Endothelial cell of umbilical vein (primary cell): ENCODE measurements at regions not wholly inside any gene's neighbourhood (a gene's known extent, or its start where the extent isn't known, plus 50 kb on each side); places are given as distances from the start of the nearest gene placed in this dataset.

Source experiments
- BruUV-seq: library from RNA; stranded (reverse); fragments of 400-500 nt; replicated peaks from 2 replicates; lab custom pipeline; 2021; lab: Mats Ljungman, UMichigan
- CTCF ChIA-PET: fragments of 300-600, 350-600 bp; sonication (Branson Sonifier 250); formaldehyde crosslinking; loops from one replicate; lab custom pipeline; 2021; ENCODE audit warnings: antibody characterized with exemption, inconsistent platforms; lab: Charles Lee
- POLR2A ChIA-PET: fragments of 300-600, 350-600 bp; sonication (Branson Sonifier 250); formaldehyde crosslinking; loops from one replicate; lab custom pipeline; 2021; ENCODE audit warnings: antibody characterized with exemption, inconsistent platforms; lab: Charles Lee
- DNase-seq: peaks from one replicate; pipeline ENCODE4 v3.0.0-alpha.2; 2011; ENCODE audit warnings: low read depth, low spot score
- FAIRE-seq: peaks from 2 replicates; lab custom pipeline; 2011; peaks lifted over from hg19 to GRCh38; lab: Jason Lieb, UNC
- H2AFZ ChIP-seq: 2 replicates; pipeline ENCODE4 v1.6.0; 2012; ENCODE audit warnings: low read depth, low read length, control low read depth, inconsistent platforms
- H3K27ac ChIP-seq: 2 replicates; pipeline ENCODE4 v1.5.1; 2011; ENCODE audit warnings: low read depth, mild to moderate bottlenecking, control low read depth, low read length, moderate library complexity; ENCODE audit not compliant: insufficient read depth
- H3K27me3 ChIP-seq, 2 experiments: 2 replicates each; pipeline versions ENCODE4 v1.6.0 to v1.6.1; 2011; ENCODE audit warnings: low read length in 2 of 2, mixed read lengths in 1 of 2; ENCODE audit not compliant: control insufficient read depth in 2 of 2, insufficient read depth in 2 of 2
- H3K36me3 ChIP-seq, 2 experiments: 2 replicates in 1 of 2; 3 replicates in 1 of 2; pipeline ENCODE4 v1.5.1; 2011; ENCODE audit warnings: low read length in 2 of 2, mild to moderate bottlenecking in 1 of 2, moderate library complexity in 1 of 2; ENCODE audit not compliant: control insufficient read depth in 2 of 2, insufficient read depth in 2 of 2; ENCODE audit errors: extremely low read depth in 1 of 2
- H3K4me1 ChIP-seq: 3 replicates; pipeline ENCODE4 v1.5.1; 2011; ENCODE audit warnings: mild to moderate bottlenecking, low read length; ENCODE audit not compliant: control insufficient read depth, insufficient read depth; ENCODE audit errors: extremely low read depth
- H3K4me2 ChIP-seq: 2 replicates; pipeline ENCODE4 v1.6.1; 2011; ENCODE audit warnings: low read length, control low read depth, mixed read lengths; ENCODE audit not compliant: insufficient read depth
- H3K4me3 ChIP-seq, 3 experiments: fragments of 200-600 bp in 1 of 3; sonication (generic), shearing (Covaris generic) in 1 of 3; replicated peaks in 1 of 3; 2 replicates each; pipeline ENCODE4 v1.5.1; 2011 to 2016; ENCODE audit warnings: control low read depth in 3 of 3, low read length in 3 of 3, mild to moderate bottlenecking in 2 of 3, inconsistent platforms in 1 of 3, low read depth in 1 of 3, moderate library complexity in 1 of 3; ENCODE audit not compliant: insufficient read depth in 1 of 3
- H3K79me2 ChIP-seq: 2 replicates; pipeline ENCODE4 v1.6.0; 2012; ENCODE audit warnings: low read length, inconsistent platforms; ENCODE audit not compliant: control insufficient read depth, insufficient read depth
- H3K9ac ChIP-seq: replicated peaks from 2 replicates; pipeline ENCODE3; 2011; ENCODE audit warnings: low read length, control low read depth; ENCODE audit not compliant: insufficient read depth; ENCODE audit errors: extremely low read depth
- H3K9me1 ChIP-seq: replicated peaks from 3 replicates; pipeline ENCODE4 v1.6.0; 2011; ENCODE audit warnings: mild to moderate bottlenecking, low read length; ENCODE audit not compliant: control insufficient read depth, insufficient read depth; ENCODE audit errors: extremely low read depth
- H3K9me3 ChIP-seq: replicated peaks from 2 replicates; pipeline ENCODE4 v1.5.1; 2012; ENCODE audit warnings: low read length, inconsistent platforms; ENCODE audit not compliant: control insufficient read depth, insufficient read depth
- H4K20me1 ChIP-seq: replicated peaks from 2 replicates; pipeline ENCODE3; 2011; ENCODE audit warnings: mild to moderate bottlenecking, low read length; ENCODE audit not compliant: control insufficient read depth, insufficient read depth; ENCODE audit errors: extremely low read depth
- EZH2 ChIP-seq: IDR thresholded peaks from 2 replicates; pipeline ENCODE4 v1.6.1; 2012; ENCODE audit warnings: borderline replicate concordance, low read depth, mild to moderate bottlenecking, moderate library complexity, low read length, inconsistent platforms; ENCODE audit not compliant: severe bottlenecking
- FOS ChIP-seq: IDR thresholded peaks from 2 replicates; pipeline ENCODE4 v1.6.1; 2011; ENCODE audit warnings: mild to moderate bottlenecking, low read length, moderate library complexity, borderline replicate concordance; ENCODE audit not compliant: insufficient read depth
- GATA2 ChIP-seq: IDR thresholded peaks from 2 replicates; pipeline ENCODE4 v1.7.0; 2011; ENCODE audit warnings: low read depth, mild to moderate bottlenecking, moderate library complexity, mixed read lengths, low read length; ENCODE audit not compliant: insufficient read length, insufficient read depth
- JUN ChIP-seq: IDR thresholded peaks from 2 replicates; pipeline ENCODE4 v1.6.1; 2011; ENCODE audit warnings: borderline replicate concordance, low read depth; ENCODE audit not compliant: insufficient read length, insufficient read depth
- MYC ChIP-seq: IDR thresholded peaks from one replicate; pipeline ENCODE4 v1.6.1; 2011; ENCODE audit warnings: mild to moderate bottlenecking, low read depth, low read length
- POLR2A ChIP-seq: IDR thresholded peaks from 2 replicates; pipeline ENCODE4 v1.6.1; 2012; ENCODE audit warnings: low read depth, mild to moderate bottlenecking, control low read depth, low read length
- POLR2AphosphoS5 ChIP-seq: IDR thresholded peaks from 2 replicates; pipeline ENCODE4 v1.6.1; 2012; ENCODE audit warnings: low read depth, mild to moderate bottlenecking, control low read depth, low read length, moderate library complexity; ENCODE audit not compliant: insufficient read depth
- dilution Hi-C: fragments of 300-500 bp; cut with MboI; formaldehyde crosslinking; loops from one replicate; pipeline ENCODE4 v1.15.0; 2019; ENCODE audit warnings: low sequenced_read_pairs; ENCODE audit not compliant: extremely low pct_ligation_motif_present
- intact Hi-C: fragments of 100-400 bp; cut with micrococcal nuclease; formaldehyde crosslinking; loops from one replicate; pipeline ENCODE4 v1.10.0; 2022
- TF ChIP-seq, protein P1 (sequence below), 2 donors: IDR thresholded peaks; 1 replicate in 1 of 2; 2 replicates in 1 of 2; pipeline ENCODE4 v1.5.1; 2011; ENCODE audit warnings: low read length in 2 of 2, mild to moderate bottlenecking in 2 of 2, moderate library complexity in 2 of 2, control low read depth in 1 of 2, inconsistent platforms in 1 of 2, low read depth in 1 of 2; ENCODE audit not compliant: insufficient read depth in 1 of 2; ENCODE audit errors: extremely low read depth in 1 of 2
- TF ChIP-seq, protein P2 (sequence below): IDR thresholded peaks from 2 replicates; pipeline ENCODE4 v1.6.1; 2011; ENCODE audit not compliant: insufficient read depth, insufficient read length

DNA sequence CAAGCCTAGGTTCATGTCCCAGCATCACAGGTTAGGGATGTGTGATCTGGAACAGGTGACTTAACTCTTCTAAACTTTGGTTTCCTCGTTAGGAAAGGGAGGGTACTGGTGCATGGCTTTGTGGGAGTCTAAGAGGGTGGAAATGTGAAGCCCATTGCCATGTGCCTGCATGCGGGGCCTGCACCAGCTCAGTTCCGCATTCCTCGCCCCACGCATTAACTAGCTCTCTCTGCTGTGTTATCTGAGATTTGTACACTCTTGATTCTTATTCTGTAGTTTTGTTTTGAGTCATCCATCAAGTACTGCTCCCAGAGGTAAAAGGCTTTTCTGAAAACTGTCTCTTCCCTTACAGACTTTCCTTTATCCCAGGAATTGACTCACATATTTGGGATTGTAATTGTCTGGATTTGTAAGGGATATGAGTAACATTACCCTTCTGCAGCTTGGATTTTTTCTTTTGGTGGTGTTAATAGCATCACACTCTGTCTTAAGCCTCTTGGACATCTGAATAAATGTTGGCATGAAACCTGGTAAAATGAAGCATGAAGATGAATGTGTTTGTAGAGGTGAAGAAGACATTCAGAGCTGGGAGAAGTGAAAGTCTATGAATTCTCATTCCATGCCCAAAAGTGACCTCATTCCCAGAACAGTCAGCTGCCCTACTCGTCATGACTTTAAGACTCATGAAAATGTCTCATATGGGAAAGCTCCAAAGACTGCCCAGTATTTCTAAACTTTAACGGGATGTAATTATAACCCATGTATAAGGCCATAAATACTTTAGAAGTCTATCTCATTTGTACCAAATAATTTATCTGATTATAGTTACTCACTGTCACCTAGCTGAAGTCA, 357.3 kb downstream of the FOXA2 start:
- Histone ChIP-seq H3K36me3 (no peaks in the 10 kb centered on the region), H3K4me1 (no peaks in the 10 kb centered on the region), H3K9me3 (peaks cover 5% of the 10 kb centered on the region), H2AFZ (no peak overlapping the region), H3K9me1 (no peaks in the 10 kb centered on the region), H4K20me1 (no peaks in the 10 kb centered on the region), H3K4me2 (no peak overlapping the region), H3K9ac (no peak overlapping the region), H3K27ac (no peak overlapping the region), H3K4me3 (no peak overlapping the region), H3K79me2 (no peaks in the 10 kb centered on the region), H3K27me3 (no peaks in the 10 kb centered on the region)
- FAIRE-seq (no peak), DNase-seq (no peak)
- TF ChIP-seq GATA2 (no peak), POLR2AphosphoS5 (no peak), POLR2A (no peak), EZH2 (no peak), MYC (no peak), JUN (no peak), FOS (no peak)
- TF ChIP-seq, protein P1, sequence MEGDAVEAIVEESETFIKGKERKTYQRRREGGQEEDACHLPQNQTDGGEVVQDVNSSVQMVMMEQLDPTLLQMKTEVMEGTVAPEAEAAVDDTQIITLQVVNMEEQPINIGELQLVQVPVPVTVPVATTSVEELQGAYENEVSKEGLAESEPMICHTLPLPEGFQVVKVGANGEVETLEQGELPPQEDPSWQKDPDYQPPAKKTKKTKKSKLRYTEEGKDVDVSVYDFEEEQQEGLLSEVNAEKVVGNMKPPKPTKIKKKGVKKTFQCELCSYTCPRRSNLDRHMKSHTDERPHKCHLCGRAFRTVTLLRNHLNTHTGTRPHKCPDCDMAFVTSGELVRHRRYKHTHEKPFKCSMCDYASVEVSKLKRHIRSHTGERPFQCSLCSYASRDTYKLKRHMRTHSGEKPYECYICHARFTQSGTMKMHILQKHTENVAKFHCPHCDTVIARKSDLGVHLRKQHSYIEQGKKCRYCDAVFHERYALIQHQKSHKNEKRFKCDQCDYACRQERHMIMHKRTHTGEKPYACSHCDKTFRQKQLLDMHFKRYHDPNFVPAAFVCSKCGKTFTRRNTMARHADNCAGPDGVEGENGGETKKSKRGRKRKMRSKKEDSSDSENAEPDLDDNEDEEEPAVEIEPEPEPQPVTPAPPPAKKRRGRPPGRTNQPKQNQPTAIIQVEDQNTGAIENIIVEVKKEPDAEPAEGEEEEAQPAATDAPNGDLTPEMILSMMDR (IDR thresholded peaks at IDR 0.05; ENCODE audit: extremely low read depth in 1 of 2, insufficient read depth in 1 of 2, low read depth in 1 of 2, low read length in 2 of 2): no peak
- TF ChIP-seq, protein P2, sequence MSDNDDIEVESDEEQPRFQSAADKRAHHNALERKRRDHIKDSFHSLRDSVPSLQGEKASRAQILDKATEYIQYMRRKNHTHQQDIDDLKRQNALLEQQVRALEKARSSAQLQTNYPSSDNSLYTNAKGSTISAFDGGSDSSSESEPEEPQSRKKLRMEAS: no peak
- intact Hi-C loops (no loop called here), dilution Hi-C loops (no loop called here)
- no TSS peak for BruUV-seq
- ChIA-PET POLR2A (no interaction called here), CTCF (no interaction called here)
